ENCODE measurements at regions not wholly inside any gene's neighbourhood (a gene's known extent, or its start where the extent isn't known, plus 50 kb on each side); places are given as distances from the start of the nearest gene placed in this dataset.

DNA sequence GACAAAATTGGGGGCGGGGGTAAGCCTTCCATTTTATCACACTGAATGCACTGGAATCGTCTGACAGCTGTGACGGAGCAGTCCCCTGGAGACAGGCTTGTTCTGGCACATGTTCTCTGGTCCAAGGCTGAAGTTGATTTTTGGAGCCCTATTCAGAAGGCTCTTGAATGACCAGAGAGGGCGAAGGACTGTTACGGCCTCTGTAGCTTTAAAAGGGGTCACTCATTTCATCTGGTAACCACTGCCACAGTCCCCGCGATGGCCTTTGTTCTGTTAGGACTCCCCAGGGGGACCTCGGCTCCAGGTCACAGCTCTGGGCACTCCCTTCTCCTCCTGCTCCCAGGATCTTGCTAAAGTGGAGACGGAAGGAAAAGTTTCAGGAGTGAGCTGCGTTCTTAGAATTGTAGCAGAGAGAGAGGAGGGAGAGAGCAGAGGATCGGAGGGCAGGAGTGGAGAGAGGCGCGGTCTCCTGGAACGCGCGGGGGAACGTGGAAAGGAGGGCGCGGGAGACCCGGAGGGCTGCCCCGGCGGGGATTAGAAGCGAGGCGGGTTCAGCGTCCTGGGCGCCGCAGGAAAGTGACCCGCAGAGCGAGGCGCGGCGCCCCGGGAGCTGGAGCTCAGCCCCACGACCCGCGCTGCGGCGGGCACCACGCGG is 134.3 kb upstream of the MYO16 start:
- no peak for TF ChIP-seq POLR2AphosphoS5 (IDR thresholded peaks at IDR 0.05; ENCODE audit: borderline replicate concordance, low read depth, low read length)
- no peak for TF ChIP-seq EZH2 (IDR thresholded peaks at IDR 0.05)
- no peak for TF ChIP-seq FOXP2 (optimal IDR thresholded peaks at IDR 0.05; ENCODE audit: control extremely low read depth, extremely low read length, insufficient read depth)

Measured in SK-N-MC (cell line).